ENCODE measurements at regions not wholly inside any gene's neighbourhood (a gene's known extent, or its start where the extent isn't known, plus 50 kb on each side); places are given as distances from the start of the nearest gene placed in this dataset.

DNA sequence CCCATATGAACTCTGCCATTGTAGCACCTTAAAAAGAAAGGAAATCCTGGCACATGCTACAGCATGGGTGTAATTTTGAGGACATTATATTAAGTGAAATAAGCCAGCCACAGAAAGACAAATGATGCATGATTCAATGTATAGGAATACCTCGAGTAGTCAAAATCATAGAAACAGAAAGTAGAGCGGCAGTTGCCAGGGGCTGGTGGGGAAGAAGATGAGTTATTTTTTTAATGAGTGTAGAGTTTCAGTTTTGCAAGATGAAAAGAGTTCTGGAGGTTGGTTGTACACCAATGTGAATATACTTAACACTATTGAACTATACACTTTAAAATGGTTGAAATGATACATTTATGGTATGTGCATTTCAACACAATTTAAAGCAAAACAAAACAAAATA is 133.0 kb downstream of the ZDHHC21 start:
- DNase-seq = no peak

DNA sequence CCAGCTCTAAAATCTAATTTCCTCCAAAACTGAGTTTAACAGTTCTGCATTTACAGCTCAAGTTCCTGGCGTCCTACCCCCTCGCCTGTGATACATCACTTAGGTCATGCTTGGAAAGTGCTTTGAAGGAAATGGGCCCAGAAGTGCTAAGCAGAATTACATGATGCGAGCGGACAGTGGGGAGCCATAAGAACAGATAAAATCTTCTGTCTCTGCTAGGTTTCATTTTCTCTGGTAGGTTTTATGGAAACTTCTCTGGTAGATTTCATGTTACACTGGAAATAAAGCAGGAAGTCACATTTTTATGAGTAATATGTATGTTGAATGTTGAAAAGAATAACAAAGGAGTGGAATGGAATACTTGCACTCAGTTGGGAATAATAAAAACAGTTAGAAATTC is 138.3 kb downstream of the ZDHHC21 start:
- DNase-seq = no peak

DNA sequence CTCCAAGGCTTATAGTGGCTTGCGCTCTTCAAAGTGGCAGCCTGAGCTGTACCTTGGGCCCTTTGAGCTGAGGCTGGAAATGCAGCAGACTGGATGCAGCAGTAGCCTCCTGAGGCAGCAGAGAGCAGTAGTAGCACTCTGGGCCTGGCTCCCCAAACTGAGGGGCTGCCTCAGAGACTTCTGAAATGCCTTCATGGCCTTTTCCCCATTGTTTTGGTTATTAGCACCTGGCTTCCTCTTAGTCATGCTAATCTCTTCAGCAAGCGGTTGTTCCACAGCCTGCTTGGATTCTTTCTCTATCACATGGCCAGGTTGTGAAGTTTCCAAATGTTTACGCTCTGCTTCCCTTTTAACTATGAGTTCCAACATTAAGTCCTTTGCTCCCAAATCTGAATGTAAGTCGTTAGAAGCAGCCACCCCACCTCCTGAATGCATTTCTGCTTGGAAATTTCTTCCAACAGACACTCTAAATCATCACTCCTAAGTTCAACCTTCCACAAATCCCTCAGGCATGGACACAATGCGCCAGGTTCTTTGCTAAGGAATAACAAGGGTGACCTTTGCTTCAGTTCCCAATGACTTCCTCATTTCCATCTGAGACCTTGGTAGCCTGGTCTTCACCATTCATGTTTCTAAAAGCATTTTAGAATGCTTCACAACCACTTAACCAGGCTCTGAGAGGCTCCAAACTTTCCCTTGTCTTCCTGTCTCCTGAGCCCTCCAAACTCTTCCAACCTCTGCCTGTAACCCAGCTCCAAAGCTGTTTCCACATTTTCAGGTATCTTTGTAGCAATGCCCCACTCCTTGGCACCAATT is 145.8 kb downstream of the ZDHHC21 start:
- no peak for DNase-seq

DNA sequence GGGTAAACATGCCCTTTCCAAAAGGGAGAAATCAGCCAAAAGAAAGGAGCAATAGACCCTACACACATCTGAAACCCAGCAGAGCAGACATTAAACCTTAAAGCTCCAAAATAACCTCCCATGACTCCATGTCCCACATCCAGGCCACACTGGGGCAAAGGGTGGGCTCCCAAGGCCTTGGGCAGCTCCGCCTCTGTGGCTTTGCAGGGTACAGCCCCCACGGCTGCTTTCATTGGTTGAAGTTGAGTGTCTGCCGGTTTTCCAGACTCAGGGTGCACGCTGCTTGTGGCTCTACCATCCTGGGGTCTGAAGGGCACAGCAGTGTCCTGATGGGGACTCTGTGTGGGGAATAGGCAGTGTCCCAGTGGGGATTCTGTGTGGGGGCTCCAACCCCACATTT is 146.5 kb downstream of the ZDHHC21 start:
- no peak for DNase-seq

DNA sequence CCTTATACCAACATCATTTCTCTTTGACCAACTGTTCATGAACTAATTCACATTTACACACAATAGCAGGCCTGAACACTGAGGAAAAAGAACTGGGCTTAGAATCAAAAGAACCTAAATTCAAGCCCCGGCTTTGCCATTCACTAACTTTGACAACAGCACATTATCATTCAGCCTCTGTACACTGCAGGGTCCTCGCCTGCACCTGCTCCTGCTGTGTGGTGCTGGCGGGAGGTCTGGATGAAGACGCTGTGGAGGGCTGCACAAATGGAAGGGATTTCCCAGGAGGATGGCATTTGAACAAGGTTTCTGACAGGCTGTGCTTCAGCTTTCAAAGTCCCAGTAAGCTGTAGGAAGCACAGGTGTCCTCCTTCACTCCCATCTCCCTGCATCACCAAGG is 151.2 kb downstream of the ZDHHC21 start:
- DNase-seq = no peak

DNA sequence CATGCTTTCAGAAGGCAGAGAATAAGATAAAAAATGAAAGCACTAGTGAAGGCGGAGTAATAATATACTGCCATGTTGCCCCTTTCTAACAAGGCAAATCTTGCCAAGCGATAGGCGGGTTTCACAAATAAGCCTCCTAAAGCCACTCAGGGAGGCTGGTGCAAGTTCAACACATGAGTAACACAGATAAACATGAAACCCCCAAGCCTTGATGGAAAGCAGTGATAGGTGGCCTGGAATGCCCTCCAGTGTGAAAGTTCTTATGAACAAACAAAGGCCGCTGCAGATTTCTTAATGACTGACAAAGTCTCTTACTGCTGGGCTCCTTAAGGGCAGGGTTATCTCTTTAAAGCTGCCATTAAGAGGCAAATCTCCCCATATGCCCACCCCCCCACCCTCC is 154.7 kb downstream of the ZDHHC21 start:
- no peak for DNase-seq

DNA sequence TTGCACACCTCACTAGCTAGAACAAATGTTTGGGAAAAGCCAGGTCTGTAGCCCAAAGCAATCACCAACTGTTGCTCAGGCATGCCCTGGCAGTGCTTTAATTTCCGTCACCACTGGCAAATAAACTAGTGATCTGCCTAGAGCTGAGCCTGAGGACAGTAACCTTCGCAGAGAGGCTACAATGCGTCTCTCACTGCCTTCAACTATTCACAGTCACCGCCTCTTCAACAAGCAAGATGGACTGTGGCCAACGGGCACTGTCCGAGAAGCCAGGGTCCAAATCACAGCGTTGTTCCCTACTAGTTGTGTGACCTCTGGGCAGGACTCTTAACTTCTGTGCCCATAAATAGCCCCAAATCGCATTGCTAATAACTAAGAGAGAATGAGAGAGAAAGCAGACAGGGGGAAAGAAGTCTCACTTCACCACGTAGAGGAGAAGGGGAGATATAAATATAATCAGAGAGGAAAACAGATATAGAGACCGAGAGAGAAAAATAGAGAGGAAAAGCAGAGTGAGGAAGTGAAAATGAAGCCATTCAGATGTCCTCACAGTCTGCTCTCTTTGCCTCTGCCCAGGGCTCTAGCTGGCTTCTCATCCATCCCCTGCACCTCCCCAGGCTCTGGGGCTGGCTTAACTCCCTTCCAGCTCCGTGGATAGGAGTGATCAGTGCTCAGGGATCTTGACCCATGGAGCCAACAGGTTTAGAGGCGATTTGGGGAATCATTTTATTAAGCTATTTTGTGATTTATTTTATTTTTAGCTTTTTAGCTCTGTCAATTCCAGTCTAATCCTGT is 157.9 kb downstream of the ZDHHC21 start:
- DNase-seq = no peak

DNA sequence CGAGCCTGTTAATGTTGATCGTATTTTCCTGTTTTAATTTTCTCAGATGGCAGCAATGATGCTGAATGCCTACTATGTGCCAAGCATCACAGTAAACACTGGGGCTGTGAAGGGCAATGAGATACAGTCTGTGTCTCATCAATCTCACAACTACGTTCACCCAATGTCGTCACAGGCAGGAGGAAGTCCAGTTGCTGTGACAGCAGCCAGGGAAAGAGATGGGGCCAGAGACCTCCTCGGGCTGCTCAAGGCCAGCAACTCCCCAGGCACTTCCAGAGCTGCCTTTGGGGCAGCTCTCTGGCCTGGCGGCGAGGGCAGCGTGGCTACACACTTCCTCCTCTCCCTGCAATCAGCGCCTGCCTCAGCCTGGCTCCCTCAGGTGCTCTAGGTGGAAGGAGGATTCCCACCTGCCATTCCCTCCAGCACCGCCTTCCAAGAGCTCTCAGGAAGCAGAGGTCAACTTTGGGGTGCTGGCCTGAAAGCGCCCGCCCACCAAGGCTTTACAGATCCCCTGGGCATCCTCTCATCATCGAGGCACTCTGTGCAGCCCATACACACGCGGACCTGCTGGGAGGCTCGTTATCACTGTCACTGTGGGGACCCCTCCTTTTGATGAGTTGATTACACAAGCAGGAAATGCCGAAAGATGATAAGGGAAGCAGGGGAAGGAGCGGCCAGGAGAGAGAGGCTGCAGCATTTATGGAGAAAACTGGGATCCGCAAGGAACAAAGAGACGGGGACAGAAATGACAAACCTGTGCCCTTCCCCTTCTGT is 159.2 kb downstream of the ZDHHC21 start:
- DNase-seq = no peak

DNA sequence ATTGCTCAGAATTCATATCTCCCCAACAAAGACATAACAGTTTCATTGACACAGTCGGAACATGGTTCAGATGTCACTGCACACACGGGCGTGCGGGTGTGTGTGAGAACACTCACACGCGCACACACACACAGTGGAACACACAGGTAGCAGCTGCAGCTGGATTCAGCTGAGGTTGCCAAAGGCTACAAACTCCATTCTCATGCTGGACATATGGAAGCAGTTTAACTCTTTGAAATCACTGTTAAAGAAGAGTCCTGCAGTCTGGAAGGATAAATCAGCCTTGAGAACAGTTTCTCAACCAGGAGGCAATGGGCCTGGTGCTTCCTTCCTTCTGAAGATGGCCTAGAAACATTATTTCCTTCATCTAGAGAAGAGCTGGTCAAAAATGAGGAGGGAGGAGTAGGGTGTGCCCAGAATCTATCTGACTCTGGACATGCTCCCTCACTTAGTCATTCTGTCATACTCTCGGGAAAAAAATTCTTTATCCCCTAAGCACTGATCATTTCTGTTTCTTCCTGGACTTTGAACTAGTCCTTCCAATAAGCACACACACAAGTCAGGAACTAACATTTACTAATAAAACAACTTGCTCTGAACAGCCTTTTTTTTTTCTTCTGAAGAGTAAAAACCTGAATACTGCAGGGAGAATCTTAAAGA is 160.6 kb downstream of the ZDHHC21 start:
- DNase-seq = no peak

DNA sequence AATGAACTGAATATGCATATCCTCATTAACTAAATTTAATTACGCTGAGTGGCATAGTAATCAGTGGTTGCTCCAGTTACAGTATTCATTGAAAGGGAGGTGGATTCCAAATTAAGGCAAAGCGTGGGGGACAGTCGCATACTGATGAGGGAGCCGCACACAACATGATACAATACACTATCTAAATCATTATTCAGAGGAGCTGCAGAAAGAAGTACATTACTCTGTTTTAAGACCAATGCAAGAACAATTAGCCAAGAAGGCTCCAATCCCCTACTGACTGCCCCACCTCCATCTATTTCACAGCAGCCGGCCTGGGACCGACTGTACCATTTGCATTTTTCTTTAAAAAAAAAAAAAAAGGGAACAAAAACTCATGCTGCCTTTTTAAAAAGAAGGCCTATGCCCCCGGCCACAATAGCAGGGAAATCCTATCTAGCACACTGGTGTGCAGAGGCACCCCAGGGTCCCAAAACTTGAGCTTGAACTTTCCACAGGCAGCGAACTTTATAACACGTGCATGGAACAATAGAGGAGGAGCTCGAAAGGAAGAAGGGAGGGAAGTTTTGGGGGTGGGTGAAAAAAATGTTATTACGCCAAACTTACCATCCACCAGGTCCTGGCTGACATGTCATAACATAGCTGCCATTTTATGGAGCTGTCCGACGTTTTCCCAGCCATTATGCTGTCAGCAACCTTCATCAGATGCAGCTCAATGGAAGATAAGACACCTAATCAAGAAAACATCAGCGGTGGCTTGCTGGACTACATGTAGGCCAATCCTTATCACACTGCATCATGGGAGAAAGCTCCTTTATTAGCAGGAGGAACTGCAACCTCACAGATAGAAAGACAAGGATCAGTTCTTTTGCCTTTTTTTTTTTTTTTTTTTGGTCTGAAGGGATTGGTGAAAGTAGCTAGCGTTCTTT is 161.6 kb downstream of the ZDHHC21 start:
- no peak for DNase-seq

DNA sequence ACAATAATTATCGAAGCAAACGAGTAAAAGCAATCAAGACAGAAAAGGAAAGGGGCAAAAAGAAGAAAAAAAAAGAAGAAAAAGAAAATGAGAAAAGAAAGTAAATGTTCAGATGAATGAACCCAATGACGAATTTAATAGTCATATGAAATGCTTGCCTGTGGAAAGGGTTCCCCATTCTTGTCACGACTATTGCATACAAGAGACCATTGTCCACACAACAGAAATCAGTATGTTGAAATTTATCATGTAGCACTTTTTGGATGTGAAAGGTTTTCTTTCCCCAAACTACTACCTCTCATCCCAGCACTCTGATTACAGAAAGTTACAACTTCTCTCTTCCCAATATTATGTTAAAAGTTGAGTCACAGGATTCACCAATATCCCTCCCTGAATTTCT is 162.4 kb downstream of the ZDHHC21 start:
- DNase-seq = no peak

DNA sequence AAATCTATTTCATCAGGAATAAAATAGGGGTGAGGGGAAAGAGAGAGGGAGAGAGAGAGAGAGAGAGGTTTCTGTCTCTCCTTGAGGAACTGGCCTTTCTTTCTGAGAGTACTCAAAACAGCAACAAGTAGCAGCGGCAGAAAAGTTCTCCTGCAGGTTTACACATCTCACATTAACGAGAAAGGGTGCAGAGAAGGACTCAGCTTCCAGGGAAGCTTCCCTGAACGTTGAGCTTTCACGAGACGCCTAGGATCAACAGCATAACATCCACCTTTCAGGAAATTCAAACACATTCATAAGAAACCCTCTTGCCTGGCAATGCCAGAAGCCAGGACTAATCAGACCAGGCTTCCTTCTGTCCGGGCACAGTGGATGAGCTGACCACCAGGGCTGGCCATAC is 162.9 kb downstream of the ZDHHC21 start:
- DNase-seq = no peak

DNA sequence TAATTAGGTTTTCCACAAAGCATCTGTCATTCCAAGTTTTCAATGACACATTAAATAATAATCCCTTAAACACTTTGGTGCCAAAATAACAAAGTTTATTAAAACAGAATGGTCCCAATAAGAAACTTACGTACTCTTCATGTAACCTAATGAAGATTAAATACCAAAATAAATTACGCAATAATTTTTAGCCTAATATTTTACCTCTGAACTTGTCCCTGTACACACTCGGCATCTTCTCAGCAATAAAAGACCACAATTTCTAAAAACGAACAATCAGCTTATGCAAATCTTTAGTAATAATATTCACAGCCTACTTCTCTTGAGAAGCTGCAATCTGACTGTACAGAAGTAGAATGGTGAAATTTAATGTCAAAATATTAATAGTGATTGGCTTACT is 163.6 kb downstream of the ZDHHC21 start:
- no peak for DNase-seq

DNA sequence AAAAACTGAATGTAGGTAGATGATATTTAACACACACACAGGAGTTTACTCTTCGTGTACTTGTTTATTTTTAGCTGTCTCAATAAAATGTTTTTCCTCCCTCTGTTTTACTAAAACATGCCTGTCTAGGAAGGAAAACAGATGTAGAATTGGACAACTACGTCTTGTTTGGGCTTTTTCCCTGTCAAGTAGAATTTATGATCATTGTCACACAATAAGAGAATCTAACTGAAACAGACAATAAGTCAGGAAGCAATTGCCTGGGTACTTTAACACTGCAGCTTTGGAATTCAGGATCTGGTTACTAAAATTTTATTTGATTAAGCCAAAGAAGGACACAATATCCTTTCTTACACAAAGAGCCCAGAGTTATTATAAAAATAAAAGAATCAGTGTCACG is 164.2 kb downstream of the ZDHHC21 start:
- no peak for DNase-seq

DNA sequence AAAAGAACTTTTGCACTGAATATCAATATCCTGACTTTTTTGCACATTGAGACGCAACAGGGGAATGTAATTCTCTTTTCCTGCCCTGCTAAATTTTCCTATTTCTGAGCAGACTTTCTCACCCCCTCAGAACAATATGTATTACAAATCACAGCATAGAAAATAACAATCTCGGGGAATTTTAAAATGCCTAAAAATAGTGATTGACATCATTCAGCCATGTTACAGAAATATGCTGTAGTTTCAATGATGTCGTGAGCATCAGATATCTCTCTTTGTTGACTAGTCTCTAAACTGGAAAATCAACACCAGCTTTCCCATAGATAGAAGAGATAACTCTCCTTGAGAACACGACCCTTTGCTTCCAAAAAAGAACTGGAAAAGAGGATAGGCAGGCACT is 166.7 kb downstream of the ZDHHC21 start:
- DNase-seq = no peak

DNA sequence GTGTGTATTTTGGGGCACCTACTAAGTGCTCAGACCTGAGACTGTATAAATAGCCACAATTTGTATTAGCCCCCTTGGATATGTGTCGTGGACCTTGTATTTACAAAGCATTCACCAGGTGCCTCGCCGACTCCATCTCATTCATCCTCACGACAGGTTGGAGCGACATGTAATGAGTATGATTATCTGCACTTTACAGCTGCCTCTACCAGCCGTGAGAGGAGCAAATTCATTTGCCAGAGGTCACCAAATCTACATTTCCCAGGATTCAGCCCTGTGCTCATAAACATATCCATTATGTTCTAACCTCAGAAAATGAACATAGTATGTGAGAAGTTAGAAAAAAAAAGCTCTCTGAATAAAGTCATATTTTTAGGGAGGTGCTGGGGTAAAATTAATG is 167.4 kb downstream of the ZDHHC21 start:
- no peak for DNase-seq

DNA sequence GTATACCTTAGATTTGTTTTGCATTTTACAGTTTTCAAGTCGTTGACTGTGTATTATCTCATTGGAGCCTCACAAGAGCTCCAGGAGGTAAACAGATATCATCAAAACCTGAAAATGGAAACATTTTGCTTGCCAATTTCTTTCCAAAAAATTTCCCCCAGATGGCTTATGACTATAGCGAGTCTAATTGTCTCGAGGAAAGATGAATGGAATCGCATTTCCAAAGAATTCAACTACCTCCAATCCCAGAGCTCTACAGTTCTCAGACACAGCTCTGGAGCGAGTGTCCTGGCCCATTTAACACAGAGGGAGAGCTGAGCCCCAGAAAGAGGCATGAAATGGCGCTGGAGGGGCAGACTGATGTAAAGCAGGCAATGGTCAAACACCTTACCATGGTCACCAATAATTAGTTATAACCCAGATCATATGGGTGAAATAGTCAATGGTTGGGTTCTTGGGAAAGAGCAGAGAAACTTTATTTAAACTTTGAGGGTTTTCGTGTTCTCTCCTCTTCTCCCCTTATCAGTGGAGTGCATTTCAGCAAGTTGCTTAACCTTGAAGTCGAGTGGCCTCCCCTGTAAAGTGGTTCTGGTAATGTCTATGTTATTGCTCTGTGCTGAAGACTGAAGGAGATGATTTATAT is 168.2 kb downstream of the ZDHHC21 start:
- no peak for DNase-seq

DNA sequence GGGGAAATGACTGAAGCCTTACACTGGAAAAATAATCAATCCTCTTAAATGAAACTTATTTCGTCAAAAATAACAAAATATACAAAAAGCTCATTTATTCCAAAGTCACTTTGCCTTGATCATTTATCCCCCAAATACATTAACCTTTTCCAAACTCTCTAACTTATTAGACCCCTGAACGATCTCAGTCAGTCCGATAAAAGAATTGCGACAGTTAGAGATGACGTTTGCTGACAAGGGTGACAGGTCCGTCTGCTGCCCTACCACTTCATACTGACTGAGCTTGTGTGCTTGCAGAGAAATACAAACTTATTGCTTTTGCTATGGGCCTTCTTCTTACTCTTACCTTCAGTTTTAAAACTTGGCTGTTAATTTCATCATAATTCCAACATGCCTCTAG is 169.7 kb downstream of the ZDHHC21 start:
- no peak for DNase-seq

DNA sequence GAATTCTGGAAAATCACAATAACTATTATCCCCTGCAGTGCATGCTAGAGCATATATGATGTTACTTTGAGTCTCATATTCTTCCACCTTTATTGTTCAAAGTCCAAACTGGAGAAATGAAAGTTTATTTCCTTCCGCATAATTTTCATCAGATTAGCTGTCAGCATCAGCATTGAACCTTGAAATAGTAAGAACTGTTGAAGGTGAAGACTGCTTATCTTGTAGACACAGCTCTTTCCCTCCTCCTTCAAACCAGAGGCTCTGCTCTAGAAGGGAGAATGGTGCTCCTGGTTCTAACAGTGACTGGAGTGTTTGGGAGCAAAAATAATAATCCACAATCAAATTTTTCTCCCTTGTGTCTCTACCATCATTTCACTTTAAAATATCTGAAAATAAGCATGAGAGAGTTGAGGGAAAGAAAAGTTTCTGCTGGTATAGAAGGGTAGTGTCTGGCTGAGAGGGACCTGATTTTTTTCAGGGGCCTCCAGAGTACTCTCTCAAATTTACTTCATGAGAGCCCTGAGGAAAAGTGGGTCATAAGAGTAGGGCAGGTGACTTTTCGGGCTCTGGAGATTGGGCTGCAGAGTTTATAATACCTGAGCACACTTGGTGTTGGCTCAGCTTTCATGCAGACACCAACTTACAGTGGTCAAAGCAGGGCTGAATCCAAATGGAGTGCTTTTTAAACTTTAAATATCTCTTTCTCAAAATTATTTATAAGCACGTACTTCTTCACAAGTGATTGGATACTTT is 170.4 kb downstream of the ZDHHC21 start:
- no peak for DNase-seq

DNA sequence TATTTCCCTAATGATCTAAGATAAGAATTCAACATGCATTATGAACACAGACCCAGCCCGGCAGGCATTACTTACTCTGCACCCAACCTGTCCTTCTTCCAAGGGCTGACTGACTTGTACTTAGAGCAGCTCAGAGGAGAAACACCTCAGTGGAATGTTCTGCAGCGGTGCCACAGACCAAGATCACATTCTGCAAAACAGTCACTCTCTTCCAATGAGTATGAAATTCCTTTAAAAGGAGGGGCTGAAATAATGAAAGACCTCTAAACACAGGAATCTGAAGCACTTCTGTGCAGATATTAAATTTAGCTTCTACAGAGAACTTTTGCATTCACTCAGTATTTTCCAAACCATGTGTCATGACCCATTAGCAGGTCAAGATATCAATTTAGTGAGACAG is 172.9 kb downstream of the ZDHHC21 start:
- no peak for DNase-seq
